ENCODE measurements at regions not wholly inside any gene's neighbourhood (a gene's known extent, or its start where the extent isn't known, plus 50 kb on each side); places are given as distances from the start of the nearest gene placed in this dataset.

DNA sequence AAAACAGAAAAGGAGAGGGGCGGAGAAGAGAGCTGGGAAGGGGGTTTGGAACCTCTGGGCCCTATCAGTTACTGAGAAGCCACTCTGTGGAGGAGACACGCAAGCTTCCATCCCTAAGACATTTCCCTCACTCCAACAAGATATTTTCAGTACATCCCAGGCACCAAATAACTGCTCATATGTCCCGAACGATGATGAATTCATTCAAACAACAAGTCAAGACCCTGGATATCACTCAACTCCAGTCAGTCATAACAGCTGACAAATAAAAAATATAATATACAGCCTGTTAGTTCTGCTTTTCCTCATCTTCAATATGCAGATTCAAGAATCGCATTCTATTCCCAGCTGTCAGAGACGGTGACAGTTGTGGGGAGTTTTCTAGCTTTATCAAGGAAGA, 104.0 kb upstream of the ZFHX3 start (continued):
- TF ChIP-seq FOXJ3 (CRISPR knock-in tag; IDR thresholded peaks at IDR 0.05) (no peak), IRF3 (IDR thresholded peaks at IDR 0.05; ENCODE audit: low read depth, low read length) (no peak), SIN3A (IDR thresholded peaks at IDR 0.05; ENCODE audit: borderline replicate concordance, low read depth, low read length) (no peak)

- no peak for DNase-seq
- no peak overlapping the region for H3K9ac ChIP-seq
- ChIA-PET POLR2A (no interaction called here), CTCF (no interaction called here)
- H4K20me1 ChIP-seq (ENCODE audit: insufficient read depth): no peaks in the 10 kb centered on the region
- no peaks in the 10 kb centered on the region for H3K36me3 ChIP-seq (replicated peaks in 1 of 2; ENCODE audit: control insufficient read depth in 1 of 2, insufficient read depth in 2 of 2, low read length in 1 of 2)
- H3K4me3 ChIP-seq (ENCODE audit: low read depth in 2 of 2, low read length in 1 of 2): no peak overlapping the region
- no peaks in the 10 kb centered on the region for H3K9me2 ChIP-seq
- no peak for TF ChIP-seq GATA2 (CRISPR knock-in tag; IDR thresholded peaks at IDR 0.05)
- no peak for TF ChIP-seq SMC3 (IDR thresholded peaks at IDR 0.05; ENCODE audit: low read depth, low read length)
- no peak for TF ChIP-seq FOXJ3 (CRISPR knock-in tag; IDR thresholded peaks at IDR 0.05)
- TF ChIP-seq RXRA (IDR thresholded peaks at IDR 0.05; ENCODE audit: borderline replicate concordance, low read depth): no peak
- TF ChIP-seq MXI1 (IDR thresholded peaks at IDR 0.05; ENCODE audit: low read depth, low read length): no peak
- no peak for TF ChIP-seq CHD2 (IDR thresholded peaks at IDR 0.05; ENCODE audit: low read length, partially characterized antibody)
- TF ChIP-seq ZBTB33 (IDR thresholded peaks at IDR 0.05; ENCODE audit: borderline replicate concordance, low read depth): no peak
- TF ChIP-seq, protein P1, sequence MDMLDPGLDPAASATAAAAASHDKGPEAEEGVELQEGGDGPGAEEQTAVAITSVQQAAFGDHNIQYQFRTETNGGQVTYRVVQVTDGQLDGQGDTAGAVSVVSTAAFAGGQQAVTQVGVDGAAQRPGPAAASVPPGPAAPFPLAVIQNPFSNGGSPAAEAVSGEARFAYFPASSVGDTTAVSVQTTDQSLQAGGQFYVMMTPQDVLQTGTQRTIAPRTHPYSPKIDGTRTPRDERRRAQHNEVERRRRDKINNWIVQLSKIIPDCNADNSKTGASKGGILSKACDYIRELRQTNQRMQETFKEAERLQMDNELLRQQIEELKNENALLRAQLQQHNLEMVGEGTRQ (IDR thresholded peaks at IDR 0.05; ENCODE audit: borderline replicate concordance, low read depth, low read length): no peak
- TF ChIP-seq TEAD4 (IDR thresholded peaks at IDR 0.05; ENCODE audit: borderline replicate concordance, insufficient read depth): no peak
- no peak for TF ChIP-seq ELF1 (IDR thresholded peaks at IDR 0.05)
- TF ChIP-seq GABPA (IDR thresholded peaks at IDR 0.05; ENCODE audit: low read depth): no peak
- no peak for TF ChIP-seq TAF1 (IDR thresholded peaks at IDR 0.05; ENCODE audit: borderline replicate concordance, low read depth, low read length)
- TF ChIP-seq, protein P2, sequence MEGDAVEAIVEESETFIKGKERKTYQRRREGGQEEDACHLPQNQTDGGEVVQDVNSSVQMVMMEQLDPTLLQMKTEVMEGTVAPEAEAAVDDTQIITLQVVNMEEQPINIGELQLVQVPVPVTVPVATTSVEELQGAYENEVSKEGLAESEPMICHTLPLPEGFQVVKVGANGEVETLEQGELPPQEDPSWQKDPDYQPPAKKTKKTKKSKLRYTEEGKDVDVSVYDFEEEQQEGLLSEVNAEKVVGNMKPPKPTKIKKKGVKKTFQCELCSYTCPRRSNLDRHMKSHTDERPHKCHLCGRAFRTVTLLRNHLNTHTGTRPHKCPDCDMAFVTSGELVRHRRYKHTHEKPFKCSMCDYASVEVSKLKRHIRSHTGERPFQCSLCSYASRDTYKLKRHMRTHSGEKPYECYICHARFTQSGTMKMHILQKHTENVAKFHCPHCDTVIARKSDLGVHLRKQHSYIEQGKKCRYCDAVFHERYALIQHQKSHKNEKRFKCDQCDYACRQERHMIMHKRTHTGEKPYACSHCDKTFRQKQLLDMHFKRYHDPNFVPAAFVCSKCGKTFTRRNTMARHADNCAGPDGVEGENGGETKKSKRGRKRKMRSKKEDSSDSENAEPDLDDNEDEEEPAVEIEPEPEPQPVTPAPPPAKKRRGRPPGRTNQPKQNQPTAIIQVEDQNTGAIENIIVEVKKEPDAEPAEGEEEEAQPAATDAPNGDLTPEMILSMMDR (IDR thresholded peaks at IDR 0.05): no peak
- TF ChIP-seq FOSL2 (IDR thresholded peaks at IDR 0.05; ENCODE audit: borderline replicate concordance, low read depth): no peak
- TF ChIP-seq NFIC (IDR thresholded peaks at IDR 0.05; ENCODE audit: borderline replicate concordance): no peak
- H3K79me2 ChIP-seq (ENCODE audit: insufficient read depth): no peaks in the 10 kb centered on the region
- H2AFZ ChIP-seq (ENCODE audit: low read depth): no peak overlapping the region
- H3K27me3 ChIP-seq (ENCODE audit: insufficient read depth): no peaks in the 10 kb centered on the region
- H3K4me1 ChIP-seq (ENCODE audit: control insufficient read depth in 1 of 2, insufficient read depth in 2 of 2, low read depth in 1 of 2, low read length in 1 of 2): peaks cover 0 to 2% of the 10 kb centered on the region in 2 experiments; a peak in 1 of 4 replicates
- no peak overlapping the region for H3K4me2 ChIP-seq
- no peak overlapping the region for H3K27ac ChIP-seq (ENCODE audit: low read depth in 2 of 2, low read length in 1 of 2)
- H3K9me3 ChIP-seq: no peaks in the 10 kb centered on the region
- H3F3A ChIP-seq (replicated peaks; ENCODE audit: insufficient read depth): no peaks in the 10 kb centered on the region
- WGBS (ENCODE audit: low lambda C conversion rate): 66% methylated on average over 5 of the region's 5 CpGs
Observed at GRCh38 chr16:73151225-73151624, 103.3 kb upstream of the ZFHX3 start.

Data from SK-N-SH (cell line).